ENCODE measurements at regions not wholly inside any gene's neighbourhood (a gene's known extent, or its start where the extent isn't known, plus 50 kb on each side); places are given as distances from the start of the nearest gene placed in this dataset.
"Not testable (repeated sequence)": the region's sequence is repeated elsewhere in the genome, so short reads cannot be mapped to it uniquely, and the experiment has no call there.

DNA sequence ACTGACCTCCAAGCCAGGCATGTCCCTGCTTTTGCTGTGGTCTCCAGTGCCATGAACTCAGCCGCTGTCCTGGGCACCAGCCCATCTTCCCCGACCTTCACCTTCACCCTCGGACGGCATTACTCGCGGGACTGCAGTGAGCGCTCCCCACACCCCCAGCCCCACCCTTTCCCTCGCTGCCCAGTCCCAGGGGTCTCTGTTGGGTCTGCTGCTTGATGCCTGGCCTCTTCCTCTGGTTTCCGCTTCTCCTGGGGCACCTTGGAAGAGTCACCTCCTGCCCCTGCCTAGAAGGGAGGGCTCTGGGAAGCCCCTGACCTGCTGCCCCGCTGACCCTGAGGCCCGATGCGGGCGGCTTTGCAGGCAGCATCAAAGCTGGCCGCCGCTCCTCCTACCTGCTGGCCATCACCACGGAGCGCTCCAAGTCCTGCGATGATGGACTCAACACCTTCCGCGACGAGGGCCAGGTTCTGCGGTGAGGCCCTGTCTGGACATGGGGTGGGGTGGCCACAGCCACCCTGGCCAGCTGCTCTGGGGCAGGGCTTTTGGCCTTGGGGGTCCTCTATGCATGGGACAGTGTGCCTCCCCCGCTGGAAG is 102.3 kb downstream of the ZNF267 start:
- not testable (repeated sequence) for H3K9me3 ChIP-seq; ATAC-seq (ENCODE audit: low FRiP score in 2 of 2); H3K4me3 ChIP-seq; H3K4me1 ChIP-seq; H3K27me3 ChIP-seq; H3K36me3 ChIP-seq; DNase-seq; H3K27ac ChIP-seq
- 84 to 90% methylated on average over 9 of the region's 23 CpGs for WGBS, 2 donors

DNA sequence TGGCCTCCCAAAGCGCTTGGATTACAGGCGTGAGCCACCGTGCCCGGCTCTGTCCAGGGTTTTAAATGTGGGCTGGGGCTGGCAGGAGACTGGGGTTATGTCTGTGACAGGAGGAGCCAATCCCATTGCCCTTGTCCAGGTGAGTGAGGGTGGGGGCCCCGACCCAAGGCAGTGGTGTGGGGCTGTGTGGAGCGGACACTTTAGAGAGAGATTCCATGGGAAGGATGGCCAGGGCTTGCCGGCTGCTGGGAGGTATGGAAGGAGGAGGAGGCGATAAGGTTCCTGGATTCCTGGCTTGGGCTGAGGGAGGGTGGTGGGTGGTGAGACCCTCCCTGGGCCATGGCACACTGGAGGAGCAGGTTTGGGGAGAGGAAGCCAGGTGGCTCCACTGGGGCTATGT is 104.9 kb downstream of the ZNF267 start:
- DNase-seq; H3K27me3 ChIP-seq; H3K4me3 ChIP-seq; ATAC-seq (ENCODE audit: low FRiP score in 2 of 2); H3K4me1 ChIP-seq; H3K9me3 ChIP-seq; H3K27ac ChIP-seq; H3K36me3 ChIP-seq: not testable (repeated sequence)
- WGBS, 2 donors: 86 to 92% methylated on average over 4 of the region's 8 CpGs

DNA sequence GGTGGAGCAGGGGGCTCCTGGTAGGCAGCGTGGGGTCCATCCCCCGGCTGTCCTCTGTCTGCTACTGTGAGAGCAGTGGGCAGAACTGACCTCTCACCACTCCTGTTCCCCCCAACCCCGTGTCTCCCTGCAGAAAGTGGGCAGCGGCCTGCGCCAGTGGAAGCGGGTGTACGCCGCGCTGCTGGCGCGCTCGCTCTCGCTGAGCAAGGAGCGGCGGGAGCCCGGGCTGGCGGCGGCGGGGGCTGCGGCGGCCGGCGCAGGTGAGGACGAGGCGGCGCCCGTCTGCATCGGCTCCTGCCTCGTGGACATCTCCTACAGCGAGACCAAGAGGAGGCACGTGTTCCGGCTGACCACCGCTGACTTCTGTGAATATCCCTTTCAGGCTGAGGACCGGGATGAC is 108.1 kb downstream of the ZNF267 start:
- H3K36me3 ChIP-seq: not testable (repeated sequence)

DNA sequence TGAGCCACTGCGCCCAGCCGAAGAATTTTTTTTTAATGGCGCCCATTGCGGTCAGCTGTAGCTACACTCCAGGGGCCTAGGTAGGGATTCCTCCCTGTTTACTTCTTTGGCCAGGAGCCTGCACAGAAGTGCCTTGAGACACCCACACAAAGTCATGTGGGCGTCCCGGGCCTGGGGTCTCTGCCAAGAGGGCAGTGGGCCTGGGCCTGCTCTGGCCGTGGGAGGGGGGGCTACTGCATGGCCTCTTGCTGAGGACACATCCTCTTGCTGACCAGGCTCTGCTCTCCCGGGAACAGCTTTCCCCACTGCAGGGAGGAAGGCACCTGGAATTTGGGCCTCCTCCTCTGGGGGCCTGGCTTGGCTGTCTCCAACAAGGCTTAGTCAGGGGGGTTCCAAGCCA is 109.4 kb downstream of the ZNF267 start:
- not testable (repeated sequence) for H3K27me3 ChIP-seq; H3K27ac ChIP-seq; H3K9me3 ChIP-seq; H3K36me3 ChIP-seq; H3K4me3 ChIP-seq; DNase-seq; ATAC-seq (ENCODE audit: low FRiP score in 2 of 2); H3K4me1 ChIP-seq
- 84 to 90% methylated on average over 2 to 8 of the region's 8 CpGs for WGBS, 2 donors

More for the DNA sequence above, 108.1 kb downstream of the ZNF267 start:
- DNase-seq: peak in 1 of 2 donors; percentile 66
- not testable (repeated sequence) for H3K9me3 ChIP-seq; H3K4me1 ChIP-seq; H3K27ac ChIP-seq; H3K4me3 ChIP-seq; H3K27me3 ChIP-seq; ATAC-seq (ENCODE audit: low FRiP score in 2 of 2)
- 90 to 100% methylated on average over 1 to 2 of the region's 34 CpGs for WGBS, 2 donors

DNA sequence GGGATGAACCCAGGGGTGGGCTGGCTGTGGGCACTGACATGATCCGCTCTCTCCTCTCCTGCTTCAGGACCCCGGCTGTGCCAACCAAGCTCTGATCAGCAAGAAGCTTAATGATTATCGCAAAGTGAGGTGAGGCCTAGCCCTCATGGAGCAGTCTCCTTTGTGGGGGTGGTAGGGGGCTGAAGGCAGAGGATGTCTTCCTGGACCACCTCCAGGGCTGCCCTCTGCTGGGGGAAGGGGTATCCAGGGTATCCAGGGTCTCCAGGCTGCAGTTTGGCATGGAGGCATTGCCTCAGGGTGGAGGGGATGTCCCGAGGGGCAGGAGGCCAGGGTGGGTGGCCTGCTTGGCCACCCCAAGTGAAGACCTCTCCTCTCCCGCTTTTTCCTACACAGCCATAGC is 110.1 kb downstream of the ZNF267 start:
- ATAC-seq (ENCODE audit: low FRiP score in 2 of 2); H3K36me3 ChIP-seq; DNase-seq; H3K4me1 ChIP-seq; H3K9me3 ChIP-seq; H3K4me3 ChIP-seq; H3K27me3 ChIP-seq; H3K27ac ChIP-seq: not testable (repeated sequence)
- WGBS, 2 donors: 57 to 60% methylated on average over 1 to 2 of the region's 5 CpGs

DNA sequence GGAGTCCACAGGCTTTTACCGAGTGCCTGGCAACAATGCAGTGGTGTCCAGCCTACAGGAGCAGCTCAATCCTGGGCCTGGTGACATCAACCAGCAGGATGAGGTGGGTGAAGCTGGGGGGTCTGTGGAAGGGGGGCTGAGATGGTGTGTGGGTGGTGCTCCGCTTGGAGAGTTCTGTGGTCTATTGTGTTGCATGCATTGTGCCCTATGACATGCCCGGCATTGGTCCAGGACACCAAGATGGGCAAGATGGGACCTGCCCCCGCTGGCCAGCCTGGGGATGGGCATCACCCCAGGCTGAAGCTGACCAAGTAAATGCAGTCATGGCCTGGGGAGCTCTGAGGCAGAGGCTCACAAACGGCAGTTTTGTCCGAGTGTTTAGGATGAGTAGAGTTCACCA is 113.3 kb downstream of the ZNF267 start:
- 77 to 100% methylated on average over 2 to 5 of the region's 6 CpGs for WGBS, 2 donors
- H3K4me3 ChIP-seq, DNase-seq, H3K36me3 ChIP-seq, H3K4me1 ChIP-seq, H3K9me3 ChIP-seq, H3K27ac ChIP-seq, H3K27me3 ChIP-seq: not testable (repeated sequence)
- peak in 1 of 2 donors; percentile 19 for ATAC-seq (ENCODE audit: low FRiP score in 2 of 2)

DNA sequence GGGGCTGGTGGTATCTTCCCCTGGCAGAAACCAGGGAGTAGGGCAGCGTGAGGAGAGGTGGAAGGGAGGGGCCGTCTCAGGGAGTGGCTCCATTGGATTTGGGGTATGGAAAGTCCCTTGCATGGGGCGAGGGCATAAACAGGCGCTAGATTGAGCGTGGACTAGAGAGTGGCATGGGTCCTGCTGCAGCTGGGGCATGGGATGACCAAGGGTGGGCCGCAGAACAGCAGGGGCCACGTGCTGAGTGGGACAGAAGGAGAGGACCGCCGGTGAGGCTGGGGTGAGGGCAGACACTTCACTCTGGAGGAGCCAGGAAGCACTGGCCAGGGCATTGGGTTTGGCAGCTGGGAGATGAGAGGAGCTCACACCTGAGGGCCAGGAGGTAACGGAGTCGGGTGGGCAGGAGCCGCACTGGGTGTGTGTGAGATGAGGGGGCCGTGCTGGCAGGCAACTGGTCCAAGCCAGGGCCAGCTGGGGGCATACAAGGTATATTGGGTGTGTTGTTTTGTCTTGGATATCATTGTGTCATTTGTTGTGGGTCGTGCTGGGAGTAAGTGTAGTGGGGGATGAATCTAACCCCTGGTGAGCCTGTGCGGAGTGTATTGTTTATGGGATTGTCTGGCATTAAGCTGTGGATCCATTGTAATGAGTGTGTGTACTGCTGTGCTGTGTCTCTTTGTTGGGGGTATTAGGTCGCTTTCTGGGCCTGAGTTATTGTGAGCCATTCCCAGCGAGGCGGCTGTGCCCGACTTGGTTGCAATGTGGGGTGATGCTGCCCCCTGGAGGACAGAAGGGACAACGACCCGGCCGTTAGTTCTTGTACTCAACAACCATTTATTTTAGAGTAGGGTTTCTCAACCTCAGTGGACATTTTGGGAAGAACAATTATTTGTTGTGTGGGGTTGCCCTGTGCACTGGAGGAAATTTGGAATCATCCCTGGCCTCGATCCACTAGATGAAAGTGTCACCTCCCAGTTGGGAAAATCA is 115.3 kb downstream of the ZNF267 start:
- not testable (repeated sequence) for H3K36me3 ChIP-seq, H3K4me1 ChIP-seq, H3K27ac ChIP-seq, DNase-seq, H3K27me3 ChIP-seq, H3K9me3 ChIP-seq, H3K4me3 ChIP-seq
- peak; percentile 68 to 75 for ATAC-seq (ENCODE audit: low FRiP score in 2 of 2)
- 10 to 63% methylated on average over 3 to 7 of the region's 23 CpGs for WGBS, 2 donors

DNA sequence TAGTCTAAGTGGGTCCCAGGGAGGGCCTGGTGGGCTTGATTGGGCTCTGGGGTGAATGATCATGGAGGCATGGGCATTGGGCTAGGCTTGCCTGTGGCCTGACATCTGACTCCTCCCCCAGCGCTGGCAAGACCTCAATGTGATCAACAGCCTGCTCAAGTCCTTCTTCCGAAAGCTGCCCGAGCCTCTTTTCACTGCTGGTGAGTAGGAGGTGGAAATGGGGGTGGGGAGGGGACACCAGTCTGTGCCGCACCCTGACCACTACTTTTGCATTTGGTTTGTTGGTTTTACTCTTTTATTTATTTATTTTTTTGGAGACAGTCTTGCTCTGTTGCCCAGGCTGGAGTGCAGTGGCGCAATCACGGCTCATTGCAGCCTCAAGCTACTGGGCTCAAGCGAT is 116.7 kb downstream of the ZNF267 start:
- DNase-seq; H3K4me1 ChIP-seq; H3K9me3 ChIP-seq; H3K36me3 ChIP-seq; ATAC-seq (ENCODE audit: low FRiP score in 2 of 2); H3K27me3 ChIP-seq; H3K4me3 ChIP-seq; H3K27ac ChIP-seq: not testable (repeated sequence)
- WGBS, 2 donors: 78 to 89% methylated on average over 6 of the region's 7 CpGs

DNA sequence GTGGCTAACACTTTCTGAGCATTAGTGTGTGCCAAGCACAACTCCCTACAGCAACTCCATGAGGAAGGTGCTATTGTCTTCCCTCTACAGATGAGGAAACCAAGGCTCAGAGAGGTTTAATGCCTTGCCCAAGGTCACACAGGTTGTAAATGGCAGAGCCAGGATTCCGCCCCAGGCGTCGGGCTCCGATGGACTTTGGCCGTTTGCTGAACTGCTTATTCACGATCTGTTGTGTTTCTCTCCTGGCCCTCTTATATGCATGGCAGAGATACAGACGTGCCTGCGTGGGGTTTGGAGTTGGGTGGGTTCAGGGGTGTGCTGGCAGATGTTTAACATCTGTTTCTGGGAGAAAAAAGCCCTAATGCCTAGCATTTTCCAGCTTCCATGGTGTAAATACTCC is 117.4 kb downstream of the ZNF267 start:
- not testable (repeated sequence) for DNase-seq; H3K4me3 ChIP-seq; H3K27me3 ChIP-seq; H3K4me1 ChIP-seq; H3K36me3 ChIP-seq; H3K9me3 ChIP-seq; ATAC-seq (ENCODE audit: low FRiP score in 2 of 2); H3K27ac ChIP-seq
- 83 to 86% methylated on average over 8 of the region's 8 CpGs for WGBS, 2 donors
